ENCODE measurements at regions not wholly inside any gene's neighbourhood (a gene's known extent, or its start where the extent isn't known, plus 50 kb on each side); places are given as distances from the start of the nearest gene placed in this dataset.

- TF ChIP-seq, protein P1, sequence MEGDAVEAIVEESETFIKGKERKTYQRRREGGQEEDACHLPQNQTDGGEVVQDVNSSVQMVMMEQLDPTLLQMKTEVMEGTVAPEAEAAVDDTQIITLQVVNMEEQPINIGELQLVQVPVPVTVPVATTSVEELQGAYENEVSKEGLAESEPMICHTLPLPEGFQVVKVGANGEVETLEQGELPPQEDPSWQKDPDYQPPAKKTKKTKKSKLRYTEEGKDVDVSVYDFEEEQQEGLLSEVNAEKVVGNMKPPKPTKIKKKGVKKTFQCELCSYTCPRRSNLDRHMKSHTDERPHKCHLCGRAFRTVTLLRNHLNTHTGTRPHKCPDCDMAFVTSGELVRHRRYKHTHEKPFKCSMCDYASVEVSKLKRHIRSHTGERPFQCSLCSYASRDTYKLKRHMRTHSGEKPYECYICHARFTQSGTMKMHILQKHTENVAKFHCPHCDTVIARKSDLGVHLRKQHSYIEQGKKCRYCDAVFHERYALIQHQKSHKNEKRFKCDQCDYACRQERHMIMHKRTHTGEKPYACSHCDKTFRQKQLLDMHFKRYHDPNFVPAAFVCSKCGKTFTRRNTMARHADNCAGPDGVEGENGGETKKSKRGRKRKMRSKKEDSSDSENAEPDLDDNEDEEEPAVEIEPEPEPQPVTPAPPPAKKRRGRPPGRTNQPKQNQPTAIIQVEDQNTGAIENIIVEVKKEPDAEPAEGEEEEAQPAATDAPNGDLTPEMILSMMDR (IDR thresholded peaks at IDR 0.05): no peak
- no peak for TF ChIP-seq POLR2A (IDR thresholded peaks at IDR 0.05)
These were observed 367.7 kb upstream of the SLC30A5 start for GRCh38 chr5:68725905-68726683.
